RCC 7860 (cell line): ENCODE measurements at regions not wholly inside any gene's neighbourhood (a gene's known extent, or its start where the extent isn't known, plus 50 kb on each side); places are given as distances from the start of the nearest gene placed in this dataset.

Experiments
- DNase-seq: peaks from one replicate; pipeline ENCODE4 v3.0.0-alpha.2; 2015; ENCODE audit warnings: low spot score
- FAIRE-seq: peaks from 2 replicates; lab custom pipeline; 2012; peaks lifted over from hg19 to GRCh38; lab: Jason Lieb, UNC

GRCh38 chr5:74055486-74056106, 429.6 kb downstream of the ARHGEF28 start:
- no peak for FAIRE-seq
- DNase-seq, result no peak

GRCh38 chr5:74054641-74055421, 428.8 kb downstream of the ARHGEF28 start:
- no peak for DNase-seq

GRCh38 chr5:74054139-74054538, 428.1 kb downstream of the ARHGEF28 start:
- no peak for DNase-seq
- FAIRE-seq, result no peak

More at GRCh38 chr5:74054641-74055421, 428.8 kb downstream of the ARHGEF28 start:
- no peak for FAIRE-seq

GRCh38 chr5:74052441-74053221, 426.6 kb downstream of the ARHGEF28 start:
- DNase-seq, result no peak
- FAIRE-seq, result no peak

- DNase-seq, result no peak
- no peak for FAIRE-seq
Measured at GRCh38 chr5:74051076-74051475, 425.1 kb downstream of the ARHGEF28 start.

GRCh38 chr5:74044936-74045335, 418.9 kb downstream of the ARHGEF28 start:
- FAIRE-seq (no peak), DNase-seq (no peak)

- no peak for FAIRE-seq
- DNase-seq, result peak; percentile 60
Measured at GRCh38 chr5:74042959-74043358, 417.0 kb downstream of the ARHGEF28 start.

- no peak for FAIRE-seq
- DNase-seq, result no peak
Measured at GRCh38 chr5:74042559-74042958, 416.6 kb downstream of the ARHGEF28 start.

GRCh38 chr5:74041913-74042312, 415.9 kb downstream of the ARHGEF28 start:
- FAIRE-seq (no peak), DNase-seq (no peak)

GRCh38 chr5:74040811-74041491, 415.0 kb downstream of the ARHGEF28 start:
- DNase-seq (no peak), FAIRE-seq (no peak)

GRCh38 chr5:74040065-74040551, 414.1 kb downstream of the ARHGEF28 start:
- DNase-seq (no peak), FAIRE-seq (no peak)

- no peak for FAIRE-seq
- DNase-seq, result no peak
Measured at GRCh38 chr5:74037321-74037720, 411.3 kb downstream of the ARHGEF28 start.

- FAIRE-seq, result no peak
- peak; percentile 61 for DNase-seq
Measured at GRCh38 chr5:74035521-74035937, 409.5 kb downstream of the ARHGEF28 start.

GRCh38 chr5:74034733-74035132, 408.7 kb downstream of the ARHGEF28 start:
- DNase-seq, result peak; percentile 76
- peak; percentile 17 for FAIRE-seq

GRCh38 chr5:74032617-74033016, 406.6 kb downstream of the ARHGEF28 start:
- FAIRE-seq, result no peak

GRCh38 chr5:74031536-74031935, 405.5 kb downstream of the ARHGEF28 start:
- FAIRE-seq (no peak), DNase-seq (no peak)

More at GRCh38 chr5:74032617-74033016, 406.6 kb downstream of the ARHGEF28 start:
- no peak for DNase-seq

GRCh38 chr5:74030821-74031220, 404.8 kb downstream of the ARHGEF28 start:
- no peak for FAIRE-seq

GRCh38 chr5:74030371-74030770, 404.4 kb downstream of the ARHGEF28 start:
- DNase-seq, result no peak
- FAIRE-seq, result no peak

More at GRCh38 chr5:74030821-74031220, 404.8 kb downstream of the ARHGEF28 start:
- DNase-seq, result no peak

GRCh38 chr5:74028976-74029375, 403.0 kb downstream of the ARHGEF28 start:
- FAIRE-seq (no peak), DNase-seq (no peak)

- FAIRE-seq (peak; percentile 64), DNase-seq (peak; percentile 61)
Measured at GRCh38 chr5:74028406-74028805, 402.4 kb downstream of the ARHGEF28 start.
